ENCODE measurements at regions not wholly inside any gene's neighbourhood (a gene's known extent, or its start where the extent isn't known, plus 50 kb on each side); places are given as distances from the start of the nearest gene placed in this dataset.

DNA sequence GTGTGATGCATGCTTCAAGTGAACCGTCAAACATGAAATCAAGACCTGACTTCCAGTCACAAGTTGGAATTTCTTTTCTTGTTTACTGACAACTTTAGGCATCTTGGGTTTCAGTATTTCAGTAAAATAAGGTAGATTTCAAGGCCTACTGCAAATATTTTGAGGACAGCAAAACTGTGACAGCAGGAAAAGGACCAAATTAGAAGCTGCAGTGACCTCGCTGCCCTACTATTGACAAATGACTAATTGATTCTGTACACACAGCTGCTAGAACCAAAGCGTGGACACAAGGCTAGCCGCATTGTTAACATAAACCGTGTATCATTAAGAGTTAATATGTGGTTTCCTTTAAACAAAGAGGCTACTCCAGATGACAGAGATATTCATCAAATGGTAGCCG, 105.7 kb upstream of the SEC61G start:
- TF ChIP-seq, protein P1, sequence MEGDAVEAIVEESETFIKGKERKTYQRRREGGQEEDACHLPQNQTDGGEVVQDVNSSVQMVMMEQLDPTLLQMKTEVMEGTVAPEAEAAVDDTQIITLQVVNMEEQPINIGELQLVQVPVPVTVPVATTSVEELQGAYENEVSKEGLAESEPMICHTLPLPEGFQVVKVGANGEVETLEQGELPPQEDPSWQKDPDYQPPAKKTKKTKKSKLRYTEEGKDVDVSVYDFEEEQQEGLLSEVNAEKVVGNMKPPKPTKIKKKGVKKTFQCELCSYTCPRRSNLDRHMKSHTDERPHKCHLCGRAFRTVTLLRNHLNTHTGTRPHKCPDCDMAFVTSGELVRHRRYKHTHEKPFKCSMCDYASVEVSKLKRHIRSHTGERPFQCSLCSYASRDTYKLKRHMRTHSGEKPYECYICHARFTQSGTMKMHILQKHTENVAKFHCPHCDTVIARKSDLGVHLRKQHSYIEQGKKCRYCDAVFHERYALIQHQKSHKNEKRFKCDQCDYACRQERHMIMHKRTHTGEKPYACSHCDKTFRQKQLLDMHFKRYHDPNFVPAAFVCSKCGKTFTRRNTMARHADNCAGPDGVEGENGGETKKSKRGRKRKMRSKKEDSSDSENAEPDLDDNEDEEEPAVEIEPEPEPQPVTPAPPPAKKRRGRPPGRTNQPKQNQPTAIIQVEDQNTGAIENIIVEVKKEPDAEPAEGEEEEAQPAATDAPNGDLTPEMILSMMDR (IDR thresholded peaks at IDR 0.05 in 8 of 11, conservative IDR thresholded peaks at IDR 0.05 in 3 of 11): no peak
- TF ChIP-seq POLR2A (IDR thresholded peaks at IDR 0.05): no peak
